SK-N-SH treated with all-trans-retinoic acid at 6 μM for 48 hours (cell line): ENCODE measurements at regions not wholly inside any gene's neighbourhood (a gene's known extent, or its start where the extent isn't known, plus 50 kb on each side); places are given as distances from the start of the nearest gene placed in this dataset.

Source experiments
- ATAC-seq: fragments of 200-7000 bp; cut with Tn5 transposase; 3 replicates; pipeline ENCODE4 v1.9.1; 2020; ENCODE audit warnings: mild to moderate bottlenecking, moderate library complexity
- BACH2 ChIP-seq: fragments of 250-450 bp; sonication (Bioruptor Pico); IDR thresholded peaks from 2 replicates; pipeline ENCODE4 v1.9.0; 2021; ENCODE audit warnings: mild to moderate bottlenecking, borderline replicate concordance
- CREB5 ChIP-seq: fragments of 250-450 bp; sonication (Bioruptor Pico); IDR thresholded peaks from 2 replicates; pipeline ENCODE4 v1.5.1; 2020; ENCODE audit warnings: low read depth, mild to moderate bottlenecking, moderate library complexity
- CSDC2 ChIP-seq: fragments of 250-450 bp; sonication (Bioruptor Pico); IDR thresholded peaks from 2 replicates; pipeline ENCODE4 v1.5.0; 2020; ENCODE audit warnings: mild to moderate bottlenecking, moderate library complexity
- CSRNP3 ChIP-seq: fragments of 250-450 bp; sonication (Bioruptor Pico); IDR thresholded peaks from 2 replicates; pipeline ENCODE4 v1.5.1; 2021; ENCODE audit warnings: mild to moderate bottlenecking, moderate library complexity
- ESRRG ChIP-seq: fragments of 250-450 bp; sonication (Bioruptor Pico); IDR thresholded peaks from 2 replicates; pipeline ENCODE4 v1.6.1; 2021; ENCODE audit warnings: mild to moderate bottlenecking
- OSR1 ChIP-seq: fragments of 250-450 bp; sonication (Bioruptor Pico); IDR thresholded peaks from 2 replicates; pipeline ENCODE4 v1.8.0; 2022; ENCODE audit warnings: moderate library complexity, mild to moderate bottlenecking, inconsistent platforms
- PATZ1 ChIP-seq: fragments of 250-450 bp; sonication (Bioruptor Pico); IDR thresholded peaks from 2 replicates; pipeline ENCODE4 v1.8.0; 2020; ENCODE audit warnings: mild to moderate bottlenecking, moderate library complexity, borderline replicate concordance
- POU6F1 ChIP-seq: fragments of 250-450 bp; sonication (Bioruptor Pico); IDR thresholded peaks from 2 replicates; pipeline ENCODE4 v1.8.0; 2021; ENCODE audit warnings: low read depth, mild to moderate bottlenecking, moderate library complexity, borderline replicate concordance
- PPARA ChIP-seq: fragments of 250-450 bp; sonication (Bioruptor Pico); IDR thresholded peaks from 2 replicates; pipeline ENCODE4 v1.5.0; 2020; ENCODE audit warnings: mild to moderate bottlenecking, borderline replicate concordance
- RARB ChIP-seq: fragments of 250-450 bp; sonication (Bioruptor Pico); IDR thresholded peaks from 2 replicates; pipeline ENCODE4 v1.8.0; 2021; ENCODE audit warnings: mild to moderate bottlenecking, moderate library complexity
- SNAI2 ChIP-seq: fragments of 250-450 bp; sonication (Bioruptor Pico); IDR thresholded peaks from 2 replicates; pipeline ENCODE4 v1.5.0; 2020; ENCODE audit warnings: mild to moderate bottlenecking, moderate library complexity
- TCF4 ChIP-seq: fragments of 250-450 bp; sonication (Bioruptor Pico); IDR thresholded peaks from 2 replicates; pipeline ENCODE4 v1.8.0; 2021; ENCODE audit warnings: mild to moderate bottlenecking, moderate library complexity, borderline replicate concordance
- ZC3H10 ChIP-seq: fragments of 250-450 bp; sonication (Bioruptor Pico); IDR thresholded peaks from 2 replicates; pipeline ENCODE4 v1.5.1; 2021; ENCODE audit warnings: mild to moderate bottlenecking, moderate library complexity
- ZFP3 ChIP-seq: fragments of 250-450 bp; sonication (Bioruptor Pico); IDR thresholded peaks from 2 replicates; pipeline ENCODE4 v1.5.0; 2020; ENCODE audit warnings: mild to moderate bottlenecking, moderate library complexity
- ZFP30 ChIP-seq: fragments of 450-650 bp; formaldehyde crosslinking; IDR thresholded peaks from 2 replicates; pipeline ENCODE4 v1.5.0; 2022; ENCODE audit warnings: mild to moderate bottlenecking, moderate library complexity
- ZNF565 ChIP-seq: fragments of 450-650 bp; formaldehyde crosslinking; conservative IDR thresholded peaks from 2 replicates; pipeline ENCODE4 v1.5.0; 2020; ENCODE audit warnings: low read depth, mild to moderate bottlenecking, moderate library complexity
- ZNF8 ChIP-seq: fragments of 450-650 bp; formaldehyde crosslinking; IDR thresholded peaks from 2 replicates; pipeline ENCODE4 v1.5.0; 2020; ENCODE audit warnings: mild to moderate bottlenecking, moderate library complexity
- TF ChIP-seq, protein P1 (sequence below): fragments of 250-450 bp; sonication (Bioruptor Pico); IDR thresholded peaks from 2 replicates; pipeline ENCODE4 v1.5.0; 2020; ENCODE audit warnings: mild to moderate bottlenecking, moderate library complexity

DNA sequence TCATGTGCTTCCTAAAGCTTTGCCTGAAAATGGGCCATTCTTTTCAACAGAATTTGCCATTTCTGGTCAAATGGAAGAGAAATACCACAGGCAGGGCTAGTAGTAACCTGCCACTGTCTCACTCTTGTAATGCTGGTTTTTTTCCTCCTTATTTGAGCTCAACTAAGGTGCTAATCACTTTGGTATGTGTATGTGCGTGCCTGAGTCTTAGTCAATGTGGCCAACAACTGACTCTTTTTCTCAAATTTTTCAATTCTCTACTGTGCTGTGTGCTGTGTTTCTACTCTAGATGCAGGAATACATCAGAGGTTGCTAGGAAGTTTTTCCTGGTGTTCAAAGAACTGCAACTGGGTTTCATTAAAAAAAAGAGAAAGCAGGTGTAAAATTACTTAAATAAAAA is 870.2 kb downstream of the EFNB2 start:
- ATAC-seq = no peak

GRCh38 chr13:105663182-105663581 is 872.3 kb downstream of the EFNB2 start:
- no peak for ATAC-seq
- TF ChIP-seq POU6F1 (no peak), RARB (CRISPR knock-in tag) (no peak), CSRNP3 (CRISPR knock-in tag) (no peak), ZC3H10 (CRISPR knock-in tag) (no peak), SNAI2 (no peak), CSDC2 (no peak), PATZ1 (CRISPR knock-in tag) (no peak), TCF4 (CRISPR knock-in tag) (no peak), ZNF8 (CRISPR knock-in tag) (no peak)

More for the DNA sequence above, 870.2 kb downstream of the EFNB2 start:
- TF ChIP-seq ZFP30 (no peak), CSRNP3 (CRISPR knock-in tag) (no peak), ZFP3 (CRISPR knock-in tag) (no peak), PPARA (CRISPR knock-in tag) (no peak), CREB5 (no peak), SNAI2 (no peak), BACH2 (no peak), ZNF565 (CRISPR knock-in tag) (no peak), CSDC2 (no peak), ZNF8 (CRISPR knock-in tag) (no peak), TCF4 (CRISPR knock-in tag) (no peak), POU6F1 (no peak), PATZ1 (CRISPR knock-in tag) (no peak), ESRRG (CRISPR knock-in tag) (no peak), ZC3H10 (CRISPR knock-in tag) (no peak), OSR1 (CRISPR knock-in tag) (no peak)
- TF ChIP-seq, protein P1, sequence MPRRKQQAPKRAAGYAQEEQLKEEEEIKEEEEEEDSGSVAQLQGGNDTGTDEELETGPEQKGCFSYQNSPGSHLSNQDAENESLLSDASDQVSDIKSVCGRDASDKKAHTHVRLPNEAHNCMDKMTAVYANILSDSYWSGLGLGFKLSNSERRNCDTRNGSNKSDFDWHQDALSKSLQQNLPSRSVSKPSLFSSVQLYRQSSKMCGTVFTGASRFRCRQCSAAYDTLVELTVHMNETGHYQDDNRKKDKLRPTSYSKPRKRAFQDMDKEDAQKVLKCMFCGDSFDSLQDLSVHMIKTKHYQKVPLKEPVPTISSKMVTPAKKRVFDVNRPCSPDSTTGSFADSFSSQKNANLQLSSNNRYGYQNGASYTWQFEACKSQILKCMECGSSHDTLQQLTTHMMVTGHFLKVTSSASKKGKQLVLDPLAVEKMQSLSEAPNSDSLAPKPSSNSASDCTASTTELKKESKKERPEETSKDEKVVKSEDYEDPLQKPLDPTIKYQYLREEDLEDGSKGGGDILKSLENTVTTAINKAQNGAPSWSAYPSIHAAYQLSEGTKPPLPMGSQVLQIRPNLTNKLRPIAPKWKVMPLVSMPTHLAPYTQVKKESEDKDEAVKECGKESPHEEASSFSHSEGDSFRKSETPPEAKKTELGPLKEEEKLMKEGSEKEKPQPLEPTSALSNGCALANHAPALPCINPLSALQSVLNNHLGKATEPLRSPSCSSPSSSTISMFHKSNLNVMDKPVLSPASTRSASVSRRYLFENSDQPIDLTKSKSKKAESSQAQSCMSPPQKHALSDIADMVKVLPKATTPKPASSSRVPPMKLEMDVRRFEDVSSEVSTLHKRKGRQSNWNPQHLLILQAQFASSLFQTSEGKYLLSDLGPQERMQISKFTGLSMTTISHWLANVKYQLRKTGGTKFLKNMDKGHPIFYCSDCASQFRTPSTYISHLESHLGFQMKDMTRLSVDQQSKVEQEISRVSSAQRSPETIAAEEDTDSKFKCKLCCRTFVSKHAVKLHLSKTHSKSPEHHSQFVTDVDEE (CRISPR knock-in tag) = no peak
- TF ChIP-seq, all 23 proteins: peak for 0
